ENCODE measurements at regions not wholly inside any gene's neighbourhood (a gene's known extent, or its start where the extent isn't known, plus 50 kb on each side); places are given as distances from the start of the nearest gene placed in this dataset.

- Histone ChIP-seq H3K27ac (no peak overlapping the region), H3K9me3 (no peaks in the 10 kb centered on the region), H3K4me1 (no peaks in the 10 kb centered on the region), H3K27me3 (no peaks in the 10 kb centered on the region), H3K36me3 (no peaks in the 10 kb centered on the region), H3K4me3 (no peak overlapping the region)
- DNase-seq, result no peak
- TF ChIP-seq POLR2AphosphoS5 (IDR thresholded peaks at IDR 0.05), result no peak
- TF ChIP-seq EP300 (IDR thresholded peaks at IDR 0.05), result no peak
- TF ChIP-seq CTCF (IDR thresholded peaks at IDR 0.05), result no peak
- no peak for ATAC-seq (ENCODE audit: low FRiP score in 2 of 2)
- 86 to 100% methylated on average over 1 of the region's 1 CpG for WGBS, 2 donors
Observed at GRCh38 chr1:166295656-166296055, 128.9 kb upstream of the FAM78B start.

DNA sequence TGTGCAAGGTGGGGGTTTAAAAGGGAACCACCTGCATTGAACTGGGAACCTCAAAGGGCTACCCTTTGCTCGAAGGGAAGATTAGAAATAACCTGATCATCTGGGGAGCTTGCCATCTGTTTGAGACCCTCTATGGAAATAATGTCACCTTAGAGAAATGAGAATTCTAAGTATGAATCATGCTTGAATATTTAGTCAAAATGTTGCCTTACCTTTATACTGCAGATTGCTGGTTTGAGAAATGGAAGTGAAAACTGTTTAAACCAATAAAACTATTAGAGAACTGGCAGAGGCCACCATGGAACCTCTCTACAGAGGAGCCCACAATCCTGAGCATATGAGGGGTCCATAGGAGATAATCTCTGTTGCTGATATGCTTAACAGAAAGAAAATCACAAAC lies 131.2 kb upstream of the FAM78B start:
- no peaks in the 10 kb centered on the region for H3K36me3 ChIP-seq
- ATAC-seq (ENCODE audit: low FRiP score in 2 of 2) (no peak), DNase-seq (no peak)
- H3K27ac ChIP-seq, result no peak overlapping the region
- TF ChIP-seq CTCF (IDR thresholded peaks at IDR 0.05) (no peak), EP300 (IDR thresholded peaks at IDR 0.05) (no peak), POLR2A (IDR thresholded peaks at IDR 0.05) (no peak), POLR2AphosphoS5 (IDR thresholded peaks at IDR 0.05) (no peak)
- H3K9me3 ChIP-seq, result no peaks in the 10 kb centered on the region
- 65 to 73% methylated on average over 1 of the region's 1 CpG for WGBS, 2 donors
- no peak overlapping the region for H3K4me3 ChIP-seq
- H3K27me3 ChIP-seq, result no peaks in the 10 kb centered on the region
- H3K4me1 ChIP-seq, result no peaks in the 10 kb centered on the region

GRCh38 chr1:166300767-166301166 lies 134.0 kb upstream of the FAM78B start:
- WGBS, 2 donors, result 83 to 89% methylated on average over 5 of the region's 5 CpGs
- H3K27me3 ChIP-seq, result no peaks in the 10 kb centered on the region
- H3K36me3 ChIP-seq, result no peaks in the 10 kb centered on the region
- H3K4me3 ChIP-seq, result no peak overlapping the region
- H3K27ac ChIP-seq, result no peak overlapping the region
- ATAC-seq (ENCODE audit: low FRiP score in 2 of 2) (no peak), DNase-seq (no peak)
- TF ChIP-seq POLR2A (IDR thresholded peaks at IDR 0.05) (no peak), EP300 (IDR thresholded peaks at IDR 0.05) (no peak), POLR2AphosphoS5 (IDR thresholded peaks at IDR 0.05) (no peak), CTCF (IDR thresholded peaks at IDR 0.05) (no peak)
- no peaks in the 10 kb centered on the region for H3K4me1 ChIP-seq
- H3K9me3 ChIP-seq, result no peaks in the 10 kb centered on the region

DNA sequence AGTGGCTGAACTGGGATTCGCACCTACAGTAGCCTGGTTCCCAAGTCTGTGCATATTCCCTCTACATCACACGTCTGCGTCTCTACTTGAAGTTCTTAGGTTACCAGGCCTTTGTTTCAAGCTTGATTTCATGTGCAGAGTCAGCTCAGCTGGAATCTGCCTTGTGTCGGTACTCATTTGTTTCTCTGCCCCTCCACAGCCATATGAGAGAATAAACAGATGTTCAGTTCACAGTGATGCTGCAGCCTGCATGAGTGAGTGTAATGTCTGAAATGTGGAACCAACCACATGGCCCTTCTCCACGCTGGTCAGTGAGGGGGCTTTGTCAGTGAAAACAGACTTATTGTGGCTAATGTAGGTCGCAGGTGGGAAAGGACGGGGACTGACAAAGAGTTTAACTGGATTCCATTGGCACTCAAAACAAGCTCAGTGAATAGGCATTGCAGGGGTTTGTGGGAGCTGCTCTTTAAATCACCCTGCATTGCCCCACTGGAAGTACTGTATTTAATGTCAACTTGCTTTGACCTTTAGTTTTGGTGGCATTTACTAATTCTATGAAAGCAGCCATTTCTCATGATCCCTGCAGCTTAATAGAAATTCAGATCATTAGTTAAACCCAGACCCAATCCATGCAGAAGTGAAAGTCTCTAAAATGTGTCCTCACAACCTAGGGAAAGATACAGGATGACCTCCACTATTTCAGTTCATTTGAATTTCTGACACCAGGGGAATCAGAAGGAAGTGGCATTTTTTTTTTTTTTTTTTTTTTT lies 136.4 kb upstream of the FAM78B start:
- no peaks in the 10 kb centered on the region for H3K36me3 ChIP-seq
- H3K4me1 ChIP-seq, result no peaks in the 10 kb centered on the region
- WGBS, 2 donors, result 66 to 70% methylated on average over 7 of the region's 7 CpGs
- TF ChIP-seq EP300 (IDR thresholded peaks at IDR 0.05) (no peak), CTCF (IDR thresholded peaks at IDR 0.05) (no peak), POLR2A (IDR thresholded peaks at IDR 0.05) (no peak), POLR2AphosphoS5 (IDR thresholded peaks at IDR 0.05) (no peak)
- H3K27me3 ChIP-seq, result no peaks in the 10 kb centered on the region
- ATAC-seq (ENCODE audit: low FRiP score in 2 of 2) (no peak), DNase-seq (no peak)
- H3K4me3 ChIP-seq, result no peak overlapping the region
- H3K27ac ChIP-seq, result no peak overlapping the region
- no peaks in the 10 kb centered on the region for H3K9me3 ChIP-seq

DNA sequence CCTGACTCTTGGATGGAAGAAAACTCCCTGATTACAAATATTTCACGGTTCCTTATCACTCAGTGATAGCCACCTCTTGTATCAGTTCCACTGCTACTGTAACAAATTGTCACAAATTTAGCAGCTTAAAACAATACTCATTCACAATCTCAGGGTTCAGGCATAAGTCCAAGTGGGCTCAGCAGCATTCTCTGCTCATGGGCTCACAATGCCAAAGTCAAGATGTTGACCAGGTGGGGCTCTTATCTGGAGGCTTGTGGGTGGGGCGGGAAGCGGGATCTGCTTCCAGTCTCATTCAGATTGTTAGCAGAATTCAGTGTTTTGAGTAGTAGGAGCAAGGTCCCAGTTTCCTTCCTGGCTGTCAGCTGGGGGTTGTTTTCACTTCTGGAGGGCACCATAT lies 137.3 kb upstream of the FAM78B start:
- DNase-seq (no peak), ATAC-seq (ENCODE audit: low FRiP score in 2 of 2) (no peak)
- TF ChIP-seq CTCF (IDR thresholded peaks at IDR 0.05), result no peak
- no peak for TF ChIP-seq EP300 (IDR thresholded peaks at IDR 0.05)
- no peak for TF ChIP-seq POLR2AphosphoS5 (IDR thresholded peaks at IDR 0.05)
- TF ChIP-seq POLR2A (IDR thresholded peaks at IDR 0.05), result no peak
- no peaks in the 10 kb centered on the region for H3K36me3 ChIP-seq
- H3K27me3 ChIP-seq, result no peaks in the 10 kb centered on the region
- H3K27ac ChIP-seq, result no peak overlapping the region
- 54 to 79% methylated on average over 1 to 3 of the region's 3 CpGs for WGBS, 2 donors
- H3K9me3 ChIP-seq, result no peaks in the 10 kb centered on the region
- no peaks in the 10 kb centered on the region for H3K4me1 ChIP-seq
- H3K4me3 ChIP-seq, result no peak overlapping the region
